Stimulated activated naive CD8-positive, alpha-beta T cell treated with anti-CD3 and anti-CD28 coated beads, Interleukin-15, amount 100 ng/mL, for 72 hours (primary cell): ENCODE measurements at regions not wholly inside any gene's neighbourhood (a gene's known extent, or its start where the extent isn't known, plus 50 kb on each side); places are given as distances from the start of the nearest gene placed in this dataset.
"Not testable (repeated sequence)": the region's sequence is repeated elsewhere in the genome, so short reads cannot be mapped to it uniquely, and the experiment has no call there.

ENCODE experiments used
- ATAC-seq: fragments of 150-1000 bp; cut with Tn5 transposase; 2 replicates; pipeline ENCODE4 v1.10.0; 2021; ENCODE audit warnings: mild to moderate bottlenecking, moderate library complexity
- DNase-seq, 2 donors: peaks; one replicate each; pipeline ENCODE4 v3.0.0; 2021 to 2022
- H3K27ac Mint-ChIP-seq, 2 donors: one replicate each; pipeline ENCODE4 v1.8.0; 2022; ENCODE audit warnings: mild to moderate bottlenecking in 2 of 2, mixed read lengths in 2 of 2, moderate library complexity in 2 of 2
- H3K27me3 Mint-ChIP-seq: one replicate; pipeline ENCODE4 v1.8.0; 2022; ENCODE audit warnings: mixed read lengths
- H3K4me1 Mint-ChIP-seq: one replicate; pipeline ENCODE4 v1.8.0; 2022; ENCODE audit warnings: mild to moderate bottlenecking, mixed read lengths
- H3K4me3 Mint-ChIP-seq, 2 donors: one replicate each; pipeline ENCODE4 v1.8.0; 2022; ENCODE audit warnings: mild to moderate bottlenecking in 2 of 2, mixed read lengths in 2 of 2, moderate library complexity in 1 of 2
- H3K9me3 Mint-ChIP-seq, 2 donors: one replicate each; pipeline ENCODE4 v1.8.0; 2022; ENCODE audit warnings: mixed read lengths in 2 of 2

GRCh38 chr11:31949733-31950200, 138.6 kb upstream of the PAX6 start:
- peaks cover 10% of the 10 kb centered on the region for H3K4me1 Mint-ChIP-seq
- H3K4me3 Mint-ChIP-seq, H3K27ac Mint-ChIP-seq, ATAC-seq, H3K9me3 Mint-ChIP-seq, DNase-seq: not testable (repeated sequence)
- H3K27me3 Mint-ChIP-seq = peaks cover 38% of the 10 kb centered on the region

- H3K4me1 Mint-ChIP-seq = peaks cover 20% of the 10 kb centered on the region
- no peak for DNase-seq
- H3K9me3 Mint-ChIP-seq = no peaks in the 10 kb centered on the region
- H3K4me3 Mint-ChIP-seq = no peak overlapping the region
- no peak for ATAC-seq
- peaks cover 34% of the 10 kb centered on the region for H3K27me3 Mint-ChIP-seq
- no peak overlapping the region for H3K27ac Mint-ChIP-seq
These were observed 135.9 kb upstream of the PAX6 start for GRCh38 chr11:31947051-31947450.

DNA sequence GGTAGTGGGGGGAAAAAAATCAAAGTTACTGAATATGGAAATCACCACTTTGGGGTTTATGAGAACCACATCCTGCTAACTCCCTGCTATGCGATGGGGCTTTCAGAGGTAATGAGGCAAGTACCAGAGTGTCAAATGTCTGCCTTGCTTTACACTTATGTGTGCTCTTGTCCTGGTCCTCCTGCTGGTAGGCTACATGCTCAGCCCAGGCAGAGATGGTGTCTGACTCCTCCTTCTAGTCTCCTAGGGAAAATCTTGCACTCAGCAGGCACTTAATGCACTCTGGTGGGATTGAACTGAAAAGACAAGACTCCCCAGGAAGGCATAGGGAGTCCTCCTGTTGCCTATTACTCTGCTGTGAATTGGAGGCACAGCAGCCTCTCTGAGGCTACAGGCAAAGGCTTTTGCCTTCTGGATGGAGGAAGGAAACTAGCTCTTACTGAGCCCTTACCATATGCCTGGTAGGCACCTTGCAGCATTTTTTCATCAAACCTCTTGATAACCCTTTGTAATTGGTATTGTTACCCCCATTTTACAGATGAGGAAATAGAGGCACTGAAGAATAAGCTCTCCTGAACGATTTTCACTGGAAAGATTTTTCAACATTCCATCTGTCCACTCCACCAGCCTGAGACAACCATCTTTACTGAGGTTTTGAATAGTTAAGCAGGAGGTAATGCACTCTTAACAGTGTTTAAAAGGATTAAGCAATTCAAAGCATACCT, 132.1 kb upstream of the PAX6 start:
- H3K4me3 Mint-ChIP-seq = no peak overlapping the region
- peaks cover 10% of the 10 kb centered on the region for H3K4me1 Mint-ChIP-seq
- H3K27me3 Mint-ChIP-seq = peaks cover 37% of the 10 kb centered on the region
- DNase-seq (no peak), ATAC-seq (peak; percentile 83)
- H3K9me3 Mint-ChIP-seq = no peaks in the 10 kb centered on the region
- no peak overlapping the region for H3K27ac Mint-ChIP-seq

DNA sequence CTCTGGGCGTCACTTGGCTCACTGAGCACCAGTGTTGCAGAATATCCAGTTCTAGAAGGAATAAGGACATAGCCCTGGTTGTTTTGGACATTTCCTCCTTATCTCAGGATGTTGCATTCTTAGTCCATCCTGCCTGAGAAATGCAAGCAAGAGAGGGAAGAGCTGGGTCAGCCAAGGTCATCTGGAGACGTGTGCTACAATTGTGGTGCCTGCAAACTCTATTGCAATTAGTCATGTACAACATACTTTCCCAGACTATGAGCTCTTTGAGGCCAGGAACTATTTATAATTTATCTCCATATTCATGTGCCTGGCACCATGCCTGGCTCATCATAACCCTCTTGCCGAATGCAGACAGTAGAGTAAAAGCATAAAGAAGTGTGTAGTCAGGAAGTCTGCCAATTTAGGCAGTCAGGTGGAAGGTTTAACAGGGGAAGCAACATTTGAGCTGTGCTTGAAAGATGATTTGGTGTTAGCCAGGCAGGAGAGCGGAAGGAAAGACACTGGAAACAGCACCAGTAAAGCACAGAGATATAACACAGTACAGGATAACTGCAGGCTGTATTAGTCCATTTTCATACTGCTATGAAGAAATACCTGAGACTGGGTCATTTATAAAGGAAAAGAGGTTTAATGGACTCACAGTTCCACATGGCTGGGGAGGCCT, 129.4 kb upstream of the PAX6 start:
- Mint-ChIP-seq H3K9me3 (no peaks in the 10 kb centered on the region), H3K27me3 (peaks cover 23% of the 10 kb centered on the region), H3K4me1 (peaks cover 10% of the 10 kb centered on the region), H3K27ac (no peak overlapping the region), H3K4me3 (no peak overlapping the region)
- DNase-seq = no peak
- no peak for ATAC-seq

DNA sequence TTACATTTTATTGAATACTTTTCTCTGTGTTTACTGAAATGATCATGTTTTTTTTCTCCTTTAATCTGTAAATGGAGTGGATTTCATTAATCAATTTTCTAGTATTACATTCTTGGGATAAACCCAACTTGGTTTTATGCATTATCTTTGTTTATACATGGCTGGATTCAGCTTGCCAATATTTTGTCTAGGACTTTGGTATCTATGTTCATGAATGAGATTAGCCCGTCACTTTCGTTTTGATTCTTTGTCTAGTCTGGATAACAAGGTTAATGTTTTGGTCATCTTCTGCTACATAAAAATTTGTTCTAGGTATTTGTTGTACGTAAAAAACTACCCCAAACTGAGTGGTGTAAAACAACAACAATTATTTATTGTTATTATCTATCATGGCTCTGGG, 127.9 kb upstream of the PAX6 start:
- H3K9me3 Mint-ChIP-seq = no peaks in the 10 kb centered on the region
- no peak overlapping the region for H3K4me3 Mint-ChIP-seq
- no peak overlapping the region for H3K27ac Mint-ChIP-seq
- ATAC-seq (no peak), DNase-seq (no peak)
- peaks cover 23% of the 10 kb centered on the region for H3K27me3 Mint-ChIP-seq
- H3K4me1 Mint-ChIP-seq = peaks cover 10% of the 10 kb centered on the region

- DNase-seq (no peak), ATAC-seq (no peak)
- no peak overlapping the region for H3K27ac Mint-ChIP-seq
- no peak overlapping the region for H3K4me3 Mint-ChIP-seq
- H3K4me1 Mint-ChIP-seq = no peaks in the 10 kb centered on the region
- H3K9me3 Mint-ChIP-seq = no peaks in the 10 kb centered on the region
- H3K27me3 Mint-ChIP-seq = peaks cover 40% of the 10 kb centered on the region
These were observed 125.2 kb upstream of the PAX6 start for GRCh38 chr11:31936312-31936711.

- no peaks in the 10 kb centered on the region for H3K9me3 Mint-ChIP-seq
- no peak for ATAC-seq
- H3K27ac Mint-ChIP-seq = no peak overlapping the region
- H3K4me3 Mint-ChIP-seq = no peak overlapping the region
- DNase-seq = no peak
- no peaks in the 10 kb centered on the region for H3K4me1 Mint-ChIP-seq
- peaks cover 27% of the 10 kb centered on the region for H3K27me3 Mint-ChIP-seq
These were observed 121.8 kb upstream of the PAX6 start for GRCh38 chr11:31932879-31933278.

DNA sequence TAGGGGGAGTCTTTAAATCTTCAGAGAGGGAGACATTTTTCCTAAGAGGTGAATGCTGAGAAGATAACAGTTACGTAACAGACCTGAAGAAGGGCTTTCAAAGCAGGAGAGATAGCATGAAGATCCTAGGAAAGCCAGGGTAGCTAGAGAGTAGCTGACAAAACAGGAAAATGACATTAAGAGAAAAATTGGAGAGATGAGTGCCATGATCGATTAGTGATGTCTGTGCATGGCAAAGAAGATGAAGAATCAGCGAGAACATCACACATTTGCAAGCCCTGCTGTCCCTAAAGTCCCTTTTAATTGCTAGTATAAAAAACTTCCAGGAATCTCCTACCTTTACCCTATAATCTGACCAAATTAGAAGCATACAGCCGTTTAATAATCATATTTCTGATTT, 116.9 kb upstream of the PAX6 start:
- no peaks in the 10 kb centered on the region for H3K9me3 Mint-ChIP-seq
- H3K27me3 Mint-ChIP-seq = peaks cover 24% of the 10 kb centered on the region
- DNase-seq (no peak), ATAC-seq (no peak)
- no peak overlapping the region for H3K4me3 Mint-ChIP-seq
- no peaks in the 10 kb centered on the region for H3K4me1 Mint-ChIP-seq
- no peak overlapping the region for H3K27ac Mint-ChIP-seq

DNA sequence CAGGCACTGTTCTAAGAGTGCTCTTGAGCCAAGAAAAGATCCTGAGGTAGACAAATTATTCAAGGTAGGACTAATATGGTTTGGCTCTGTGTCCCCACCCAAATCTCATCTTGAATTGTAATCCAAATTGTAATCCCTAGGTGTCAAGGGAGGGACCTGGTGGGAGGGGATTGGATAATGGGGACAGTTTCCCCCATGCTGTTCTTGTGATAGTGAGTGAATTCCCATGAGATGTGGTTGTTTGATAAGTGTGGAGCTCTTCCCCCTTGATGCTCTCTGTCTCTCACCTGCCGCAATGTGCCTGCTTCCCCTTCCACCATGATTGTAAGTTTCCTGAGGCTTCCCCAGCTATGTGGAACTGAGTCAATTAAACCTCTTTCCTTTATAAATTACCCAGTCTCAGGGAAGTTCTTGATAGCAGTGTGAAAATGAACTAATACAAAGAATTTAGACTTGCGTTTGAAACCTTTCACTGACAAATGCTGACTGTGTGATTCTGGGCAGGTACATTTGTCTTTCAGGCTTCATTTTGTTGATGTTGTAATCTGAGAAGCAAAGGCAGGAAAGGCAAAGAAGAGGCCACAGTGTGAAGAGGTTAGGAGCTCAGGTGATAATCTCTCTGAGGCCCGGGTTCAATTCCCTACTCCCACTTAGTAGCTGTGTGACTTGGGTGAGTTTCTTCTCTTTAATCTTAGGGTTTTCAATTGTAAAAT, 115.8 kb upstream of the PAX6 start:
- no peak for DNase-seq
- Mint-ChIP-seq H3K27ac (no peak overlapping the region), H3K4me1 (no peaks in the 10 kb centered on the region), H3K27me3 (peaks cover 24% of the 10 kb centered on the region), H3K4me3 (no peak overlapping the region), H3K9me3 (no peaks in the 10 kb centered on the region)
- no peak for ATAC-seq

DNA sequence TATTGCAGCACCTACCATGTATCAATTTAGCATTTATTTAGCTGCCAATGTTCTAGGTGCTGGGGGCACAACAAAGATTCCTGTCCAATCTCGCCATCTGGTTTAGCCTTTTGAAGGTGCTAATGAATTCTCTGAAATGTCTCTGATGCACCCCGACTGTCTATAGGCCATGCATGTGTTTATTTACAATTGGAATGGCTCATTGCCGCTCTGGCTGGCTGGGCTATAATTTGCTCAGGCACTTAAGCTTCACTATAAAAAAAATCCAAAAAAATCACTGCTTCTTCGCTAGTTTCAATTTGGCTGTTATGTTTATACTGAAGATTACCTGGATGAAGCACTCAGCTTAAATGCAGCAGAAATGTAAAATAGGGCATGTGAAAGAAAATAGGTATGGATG, 115.0 kb upstream of the PAX6 start:
- no peaks in the 10 kb centered on the region for H3K4me1 Mint-ChIP-seq
- no peaks in the 10 kb centered on the region for H3K9me3 Mint-ChIP-seq
- no peak for DNase-seq
- no peak overlapping the region for H3K27ac Mint-ChIP-seq
- H3K27me3 Mint-ChIP-seq = peaks cover 26% of the 10 kb centered on the region
- ATAC-seq = no peak
- no peak overlapping the region for H3K4me3 Mint-ChIP-seq

- H3K9me3 Mint-ChIP-seq = peaks cover 0 to 5% of the 10 kb centered on the region in 2 donors
- ATAC-seq (no peak), DNase-seq (no peak)
- no peak overlapping the region for H3K4me3 Mint-ChIP-seq
- H3K27ac Mint-ChIP-seq = no peak overlapping the region
- peaks cover 31% of the 10 kb centered on the region for H3K27me3 Mint-ChIP-seq
- no peaks in the 10 kb centered on the region for H3K4me1 Mint-ChIP-seq
These were observed 111.3 kb upstream of the PAX6 start for GRCh38 chr11:31922450-31922849.

DNA sequence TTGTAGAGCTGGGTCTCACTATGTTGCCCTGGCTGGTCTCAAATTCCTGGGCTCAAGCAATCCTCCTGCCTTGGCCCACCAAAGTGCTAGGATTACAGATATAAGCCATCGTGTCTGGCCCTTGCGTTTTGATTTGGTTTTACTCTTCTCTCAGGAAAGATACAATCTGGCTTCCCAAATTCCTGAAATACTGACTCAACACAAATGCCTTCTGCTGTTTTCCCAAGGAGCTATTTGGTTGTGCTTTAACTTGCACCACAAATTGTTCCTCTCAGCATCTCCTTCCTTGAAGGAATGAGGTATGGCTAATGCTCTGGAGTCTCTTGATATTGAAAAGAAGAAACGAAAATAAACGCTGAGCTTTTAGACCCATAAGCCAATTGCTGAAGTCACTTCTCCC, 110.0 kb upstream of the PAX6 start:
- H3K4me1 Mint-ChIP-seq = no peaks in the 10 kb centered on the region
- ATAC-seq (no peak), DNase-seq (no peak)
- H3K27me3 Mint-ChIP-seq = peaks cover 33% of the 10 kb centered on the region
- H3K27ac Mint-ChIP-seq = no peak overlapping the region
- peaks cover 0 to 5% of the 10 kb centered on the region in 2 donors for H3K9me3 Mint-ChIP-seq
- H3K4me3 Mint-ChIP-seq = no peak overlapping the region

DNA sequence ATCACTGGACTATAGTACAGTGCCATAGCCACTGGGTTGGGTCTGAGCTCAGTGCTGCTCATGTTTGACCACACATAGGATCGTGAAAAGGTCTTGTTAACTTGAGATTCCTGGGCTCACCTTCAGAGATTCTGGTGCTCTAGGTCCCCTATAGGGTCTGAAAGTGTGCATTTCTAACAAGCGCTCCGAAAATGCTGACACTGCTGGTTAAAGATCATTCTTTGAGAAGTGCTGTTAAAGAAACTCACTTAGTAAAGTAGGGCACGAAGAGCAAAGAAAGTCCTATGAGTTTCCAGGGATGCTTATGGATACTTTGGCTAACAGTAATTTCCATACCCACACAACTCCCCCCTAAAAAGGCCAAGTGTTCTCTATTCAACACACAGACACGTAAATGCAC, 108.1 kb upstream of the PAX6 start:
- Mint-ChIP-seq H3K27ac (no peak overlapping the region), H3K27me3 (peaks cover 45% of the 10 kb centered on the region), H3K4me1 (no peaks in the 10 kb centered on the region), H3K9me3 (peaks cover 0 to 5% of the 10 kb centered on the region in 2 donors), H3K4me3 (no peak overlapping the region)
- ATAC-seq (no peak), DNase-seq (no peak)

DNA sequence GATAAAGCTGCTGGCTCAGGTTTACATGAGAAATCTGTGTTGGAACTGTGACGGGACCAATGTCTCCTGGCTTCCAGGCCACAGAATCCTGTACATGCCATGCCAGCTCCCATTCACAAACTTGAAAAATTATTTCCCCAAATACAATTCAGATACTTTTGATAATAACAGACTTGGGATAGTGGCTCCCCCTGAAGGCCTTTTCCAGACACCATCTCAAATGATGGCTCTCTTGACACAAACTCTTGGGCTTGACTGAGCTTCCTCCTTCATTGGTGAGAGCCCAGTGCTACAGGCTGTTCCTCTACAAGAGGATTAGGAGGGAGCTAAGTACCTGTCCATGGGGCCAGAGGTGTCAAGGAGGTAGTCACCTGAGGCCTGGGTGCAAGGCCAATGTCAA, 104.7 kb upstream of the PAX6 start:
- H3K4me1 Mint-ChIP-seq = no peaks in the 10 kb centered on the region
- peaks cover 0 to 5% of the 10 kb centered on the region in 2 donors for H3K9me3 Mint-ChIP-seq
- no peak overlapping the region for H3K27ac Mint-ChIP-seq
- no peak overlapping the region for H3K4me3 Mint-ChIP-seq
- peaks cover 35% of the 10 kb centered on the region for H3K27me3 Mint-ChIP-seq
- no peak for DNase-seq
- ATAC-seq = no peak

DNA sequence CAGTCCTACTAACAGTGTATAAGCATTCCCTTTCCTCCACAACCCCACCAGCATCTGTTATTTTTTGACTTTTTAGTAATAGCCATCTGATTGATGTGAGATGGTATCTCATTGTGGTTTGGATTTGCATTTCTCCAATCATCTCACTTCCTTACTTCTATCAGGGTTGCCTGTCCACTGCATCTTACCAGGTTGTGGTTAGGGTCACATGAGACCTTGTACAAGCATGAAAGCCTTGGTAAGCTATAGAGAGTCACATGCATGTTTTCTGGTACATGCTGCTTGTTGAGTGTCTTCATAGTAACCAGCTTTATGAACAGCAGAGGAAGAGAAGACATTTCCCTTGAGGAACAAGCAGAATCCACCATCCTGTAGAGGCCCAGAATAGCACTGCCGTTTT, 102.9 kb upstream of the PAX6 start:
- Mint-ChIP-seq H3K4me1 (no peaks in the 10 kb centered on the region), H3K9me3 (peaks cover 0 to 5% of the 10 kb centered on the region in 2 donors), H3K27ac (no peak overlapping the region), H3K4me3 (no peak overlapping the region), H3K27me3 (peaks cover 24% of the 10 kb centered on the region)
- no peak for DNase-seq
- ATAC-seq = no peak

DNA sequence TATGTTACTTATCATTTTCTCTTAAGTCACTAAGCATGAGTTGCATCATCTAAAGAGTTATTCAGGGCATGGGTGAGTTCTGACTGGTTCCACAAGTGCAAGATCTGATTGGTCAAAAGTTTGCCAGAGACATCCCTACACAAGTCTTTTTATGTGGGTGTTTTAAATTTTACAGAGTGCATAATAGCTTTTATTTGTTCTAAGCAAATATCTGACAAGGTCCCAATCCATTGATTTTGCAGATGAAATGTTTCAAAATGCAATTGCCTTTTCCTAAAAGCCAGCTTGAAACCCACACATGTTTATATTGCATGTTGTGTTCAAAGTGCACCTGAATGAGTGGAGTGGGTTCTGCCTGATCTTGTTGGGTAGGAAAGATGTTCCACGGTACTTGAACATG, 101.7 kb upstream of the PAX6 start:
- Mint-ChIP-seq H3K27me3 (peaks cover 24% of the 10 kb centered on the region), H3K9me3 (no peaks in the 10 kb centered on the region), H3K27ac (no peak overlapping the region), H3K4me1 (no peaks in the 10 kb centered on the region), H3K4me3 (no peak overlapping the region)
- DNase-seq = no peak
- ATAC-seq = no peak
